ENCODE measurements at regions not wholly inside any gene's neighbourhood (a gene's known extent, or its start where the extent isn't known, plus 50 kb on each side); places are given as distances from the start of the nearest gene placed in this dataset.

DNA sequence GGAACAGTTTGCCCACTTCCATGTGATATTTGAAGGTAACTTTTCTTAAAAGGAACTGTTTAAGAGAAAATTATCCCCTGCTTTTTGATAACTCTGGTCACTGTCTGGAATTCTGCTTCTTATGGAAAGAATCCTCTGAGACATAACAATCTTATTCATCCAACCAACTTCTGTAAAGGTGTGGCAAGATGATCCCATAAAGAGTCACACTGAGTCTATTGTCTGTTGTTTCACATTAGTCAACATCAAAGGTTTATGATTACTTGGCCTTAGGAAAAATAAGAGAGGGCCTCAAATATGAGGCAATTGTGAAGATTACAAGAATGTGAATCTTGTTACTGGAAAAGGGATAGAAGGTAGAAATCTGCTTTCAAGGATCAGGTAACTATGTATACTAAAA lies 88.0 kb upstream of the MAGEB18 start:
- TF ChIP-seq EZH2phosphoT487 (IDR thresholded peaks at IDR 0.05; ENCODE audit: insufficient read depth, low read depth) (no peak), EZH2 (IDR thresholded peaks at IDR 0.05; ENCODE audit: insufficient read depth, poor library complexity, severe bottlenecking) (no peak)
